ENCODE measurements at regions not wholly inside any gene's neighbourhood (a gene's known extent, or its start where the extent isn't known, plus 50 kb on each side); places are given as distances from the start of the nearest gene placed in this dataset.

DNA sequence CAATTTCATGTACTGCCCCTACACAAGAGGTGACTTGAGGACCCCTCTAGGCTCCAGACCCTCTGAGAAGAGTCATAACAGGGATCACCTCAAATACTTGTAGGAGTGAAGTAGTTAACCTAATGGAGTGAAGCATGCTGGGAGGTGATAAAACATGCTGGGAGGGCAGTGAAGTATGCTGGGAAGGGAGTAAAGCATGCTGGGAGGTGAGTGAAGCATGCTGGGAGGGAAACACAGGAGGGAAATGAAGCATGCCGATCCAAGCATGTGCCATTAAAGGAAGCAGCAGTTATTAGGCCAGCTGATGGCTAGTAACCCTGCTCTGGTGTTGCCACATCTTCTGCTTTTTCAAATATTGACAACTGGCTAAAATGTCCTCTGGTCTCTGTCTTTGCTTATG, 70.7 kb upstream of the TRHDE start:
- Histone ChIP-seq H3K27ac (ENCODE audit: low read depth, low read length, poor library complexity, severe bottlenecking) (no peak overlapping the region), H3K9me3 (ENCODE audit: low read length) (0 out of 2 replicates have a peak, but pooled peaks cover 7% of the 10 kb centered on the region), H3K36me3 (ENCODE audit: insufficient read depth, low read length) (no peaks in the 10 kb centered on the region), H2AFZ (ENCODE audit: low read length) (no peak overlapping the region), H3K9me2 (ENCODE audit: insufficient read depth, low read length) (no peaks in the 10 kb centered on the region), H3K79me2 (ENCODE audit: insufficient read depth, low read depth, low read length) (no peaks in the 10 kb centered on the region), H3K4me3 (ENCODE audit: low read depth, low read length, poor library complexity, severe bottlenecking) (no peak overlapping the region), H4K20me1 (ENCODE audit: insufficient read depth, low read length) (no peaks in the 10 kb centered on the region), H3K4me1 (ENCODE audit: insufficient read depth, low read length, poor library complexity, severe bottlenecking) (no peaks in the 10 kb centered on the region), H3K4me2 (ENCODE audit: low read length) (no peak overlapping the region)
- CTCF ChIA-PET (ENCODE audit: unreplicated experiment), result no interaction called here
- BruUV-seq (replicated peaks), result no TSS peak
- intact Hi-C loops (cut with micrococcal nuclease; ENCODE audit: unreplicated experiment), result no loop called here
- POLR2A ChIA-PET, result no interaction called here
- TF ChIP-seq EZH2phosphoT487 (IDR thresholded peaks at IDR 0.05; ENCODE audit: borderline replicate concordance, low read depth, low read length), result no peak
- TF ChIP-seq, protein P1, sequence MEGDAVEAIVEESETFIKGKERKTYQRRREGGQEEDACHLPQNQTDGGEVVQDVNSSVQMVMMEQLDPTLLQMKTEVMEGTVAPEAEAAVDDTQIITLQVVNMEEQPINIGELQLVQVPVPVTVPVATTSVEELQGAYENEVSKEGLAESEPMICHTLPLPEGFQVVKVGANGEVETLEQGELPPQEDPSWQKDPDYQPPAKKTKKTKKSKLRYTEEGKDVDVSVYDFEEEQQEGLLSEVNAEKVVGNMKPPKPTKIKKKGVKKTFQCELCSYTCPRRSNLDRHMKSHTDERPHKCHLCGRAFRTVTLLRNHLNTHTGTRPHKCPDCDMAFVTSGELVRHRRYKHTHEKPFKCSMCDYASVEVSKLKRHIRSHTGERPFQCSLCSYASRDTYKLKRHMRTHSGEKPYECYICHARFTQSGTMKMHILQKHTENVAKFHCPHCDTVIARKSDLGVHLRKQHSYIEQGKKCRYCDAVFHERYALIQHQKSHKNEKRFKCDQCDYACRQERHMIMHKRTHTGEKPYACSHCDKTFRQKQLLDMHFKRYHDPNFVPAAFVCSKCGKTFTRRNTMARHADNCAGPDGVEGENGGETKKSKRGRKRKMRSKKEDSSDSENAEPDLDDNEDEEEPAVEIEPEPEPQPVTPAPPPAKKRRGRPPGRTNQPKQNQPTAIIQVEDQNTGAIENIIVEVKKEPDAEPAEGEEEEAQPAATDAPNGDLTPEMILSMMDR (conservative IDR thresholded peaks at IDR 0.05; ENCODE audit: low read length), result no peak
- DNase-seq (ENCODE audit: low spot score), result no peak

DNA sequence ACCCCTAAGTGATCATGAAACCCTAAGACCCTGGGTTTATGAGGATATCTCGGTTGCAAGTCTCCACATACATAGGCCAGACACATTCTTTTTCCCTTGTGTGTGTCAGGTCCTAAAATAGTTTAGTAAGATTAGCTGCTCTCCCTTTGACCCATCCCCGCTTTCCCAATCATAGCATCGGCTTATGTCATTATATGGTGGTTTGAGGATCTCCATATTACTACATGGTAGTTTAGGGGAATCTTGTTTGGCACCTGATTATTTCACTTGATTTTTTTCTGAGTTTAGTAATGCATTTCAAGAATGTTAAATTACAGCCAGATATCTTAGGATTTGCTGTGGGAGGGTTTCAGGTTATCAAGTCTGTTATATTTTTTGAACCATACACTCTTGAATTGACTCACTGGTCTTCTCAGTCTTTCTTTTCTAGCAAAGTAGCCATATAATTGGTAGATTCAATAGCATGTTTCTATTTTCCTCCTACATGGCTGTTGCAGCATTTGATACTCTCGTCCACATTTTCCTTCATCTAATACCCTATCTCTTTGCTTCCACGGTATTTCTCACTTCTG, 68.3 kb upstream of the TRHDE start:
- Histone ChIP-seq H3K4me2 (ENCODE audit: low read length) (no peak overlapping the region), H3K79me2 (ENCODE audit: insufficient read depth, low read depth, low read length) (no peaks in the 10 kb centered on the region), H3K9me2 (ENCODE audit: insufficient read depth, low read length) (no peaks in the 10 kb centered on the region), H3K9me3 (ENCODE audit: low read length) (0 out of 2 replicates have a peak, but pooled peaks cover 7% of the 10 kb centered on the region), H3K4me1 (ENCODE audit: insufficient read depth, low read length, poor library complexity, severe bottlenecking) (no peaks in the 10 kb centered on the region), H3K4me3 (ENCODE audit: low read depth, low read length, poor library complexity, severe bottlenecking) (no peak overlapping the region), H4K20me1 (ENCODE audit: insufficient read depth, low read length) (no peaks in the 10 kb centered on the region), H2AFZ (ENCODE audit: low read length) (no peak overlapping the region), H3K36me3 (ENCODE audit: insufficient read depth, low read length) (no peaks in the 10 kb centered on the region), H3K27ac (ENCODE audit: low read depth, low read length, poor library complexity, severe bottlenecking) (no peak overlapping the region)
- intact Hi-C loops (cut with micrococcal nuclease; ENCODE audit: unreplicated experiment), result no loop called here
- no peak for DNase-seq (ENCODE audit: low spot score)
- CTCF ChIA-PET (ENCODE audit: unreplicated experiment), result no interaction called here
- BruUV-seq (replicated peaks), result no TSS peak
- no peak for TF ChIP-seq EZH2phosphoT487 (IDR thresholded peaks at IDR 0.05; ENCODE audit: borderline replicate concordance, low read depth, low read length)
- TF ChIP-seq, protein P1 (conservative IDR thresholded peaks at IDR 0.05; ENCODE audit: low read length), result no peak
- POLR2A ChIA-PET, result interaction anchor here (0.6 kb wide), 1 partner anchor 43 kb away, joined by 5 read pairs; no protein-coding TSS in a partner anchor

DNA sequence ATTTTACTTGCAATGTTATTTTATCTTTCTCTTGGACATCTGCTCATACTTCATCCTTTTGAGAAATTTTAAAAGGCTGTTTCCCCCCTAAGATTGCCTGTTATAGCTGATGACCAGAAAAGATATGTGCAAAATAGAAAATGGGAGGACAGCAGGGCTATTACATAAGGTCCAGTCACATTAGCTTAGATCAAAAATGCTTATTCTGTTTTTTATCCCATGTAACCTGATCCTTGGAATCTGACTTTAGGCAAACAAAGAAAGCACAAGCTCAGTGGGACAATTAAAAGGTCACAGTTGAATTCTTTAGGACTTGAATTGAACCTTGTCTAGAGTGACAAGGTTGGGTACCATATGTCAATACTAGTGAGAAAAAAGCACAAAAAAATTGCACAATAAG, 65.1 kb upstream of the TRHDE start:
- ChIA-PET CTCF (ENCODE audit: unreplicated experiment) (no interaction called here), POLR2A (no interaction called here)
- H3K79me2 ChIP-seq (ENCODE audit: insufficient read depth, low read depth, low read length), result no peaks in the 10 kb centered on the region

More for the DNA sequence above, 65.1 kb upstream of the TRHDE start:
- no peaks in the 10 kb centered on the region for H4K20me1 ChIP-seq (ENCODE audit: insufficient read depth, low read length)
- no peak for DNase-seq (ENCODE audit: low spot score)
- H3K9me2 ChIP-seq (ENCODE audit: insufficient read depth, low read length), result no peaks in the 10 kb centered on the region
- H3K9me3 ChIP-seq (ENCODE audit: low read length), result no peaks in the 10 kb centered on the region
- TF ChIP-seq, protein P1 (conservative IDR thresholded peaks at IDR 0.05; ENCODE audit: low read length), result no peak
- TF ChIP-seq EZH2phosphoT487 (IDR thresholded peaks at IDR 0.05; ENCODE audit: borderline replicate concordance, low read depth, low read length), result no peak
- H3K4me2 ChIP-seq (ENCODE audit: low read length), result no peak overlapping the region
- H2AFZ ChIP-seq (ENCODE audit: low read length), result no peak overlapping the region
- no TSS peak for BruUV-seq (replicated peaks)
- H3K27ac ChIP-seq (ENCODE audit: low read depth, low read length, poor library complexity, severe bottlenecking), result no peak overlapping the region
- no peak overlapping the region for H3K4me3 ChIP-seq (ENCODE audit: low read depth, low read length, poor library complexity, severe bottlenecking)
- intact Hi-C loops (cut with micrococcal nuclease; ENCODE audit: unreplicated experiment), result no loop called here
- H3K36me3 ChIP-seq (ENCODE audit: insufficient read depth, low read length), result no peaks in the 10 kb centered on the region
- H3K4me1 ChIP-seq (ENCODE audit: insufficient read depth, low read length, poor library complexity, severe bottlenecking), result no peaks in the 10 kb centered on the region

Measured in OCI-LY7 (cell line).